Keratinocyte (primary cell): ENCODE measurements at regions not wholly inside any gene's neighbourhood (a gene's known extent, or its start where the extent isn't known, plus 50 kb on each side); places are given as distances from the start of the nearest gene placed in this dataset.

Experiments
- DNase-seq: peaks from one replicate; pipeline ENCODE4 v3.0.0-alpha.2; 2011; ENCODE audit warnings: low read depth, missing footprints, low spot score
- FAIRE-seq: peaks from 2 replicates; lab custom pipeline; 2011; peaks lifted over from hg19 to GRCh38; lab: Jason Lieb, UNC
- H2AFZ ChIP-seq: 2 replicates; pipeline ENCODE4 v1.6.0; 2012; ENCODE audit warnings: low read length, control low read depth, inconsistent platforms; ENCODE audit not compliant: control insufficient read depth
- H3K27ac ChIP-seq: 2 replicates; pipeline ENCODE4 v1.5.1; 2011; ENCODE audit warnings: low read length; ENCODE audit not compliant: control insufficient read depth, insufficient read depth
- H3K27me3 ChIP-seq: 3 replicates; pipeline ENCODE4 v1.6.0; 2011; ENCODE audit warnings: low read length; ENCODE audit not compliant: control insufficient read depth, insufficient read depth; ENCODE audit errors: extremely low read depth
- H3K36me3 ChIP-seq, 2 experiments: 2 replicates in 1 of 2; 3 replicates in 1 of 2; pipeline ENCODE4 v1.5.1; 2011; ENCODE audit warnings: low read length in 2 of 2, mild to moderate bottlenecking in 1 of 2; ENCODE audit not compliant: control insufficient read depth in 2 of 2, insufficient read depth in 2 of 2; ENCODE audit errors: extremely low read depth in 1 of 2
- H3K4me1 ChIP-seq: 3 replicates; pipeline ENCODE4 v1.5.1; 2011; ENCODE audit warnings: low read length; ENCODE audit not compliant: control insufficient read depth, insufficient read depth; ENCODE audit errors: extremely low read depth
- H3K4me2 ChIP-seq: 3 replicates; pipeline ENCODE4 v1.6.0; 2011; ENCODE audit warnings: low read depth, low read length; ENCODE audit not compliant: control insufficient read depth, insufficient read depth; ENCODE audit errors: extremely low read depth
- H3K4me3 ChIP-seq, 3 experiments: fragments of 200-600 bp in 1 of 3; sonication (generic) in 1 of 3; 2 replicates in 2 of 3; 3 replicates in 1 of 3; pipeline ENCODE4 v1.5.1; 2011 to 2016; ENCODE audit warnings: low read length in 3 of 3, mild to moderate bottlenecking in 3 of 3, control low read depth in 2 of 3, inconsistent platforms in 1 of 3, low read depth in 1 of 3, mixed read lengths in 1 of 3, mixed run types in 1 of 3, moderate library complexity in 1 of 3; ENCODE audit not compliant: control insufficient read depth in 2 of 3, insufficient read depth in 2 of 3; ENCODE audit errors: extremely low read depth in 1 of 3
- H3K79me2 ChIP-seq: 2 replicates; pipeline ENCODE4 v1.6.0; 2012; ENCODE audit warnings: low read length; ENCODE audit not compliant: control insufficient read depth, insufficient read depth
- H3K9ac ChIP-seq: 3 replicates; pipeline ENCODE4 v1.6.0; 2011; ENCODE audit warnings: low read length; ENCODE audit not compliant: control insufficient read depth, insufficient read depth; ENCODE audit errors: extremely low read depth
- H3K9me1 ChIP-seq: 3 replicates; pipeline ENCODE4 v1.6.0; 2011; ENCODE audit warnings: low read length; ENCODE audit not compliant: control insufficient read depth, insufficient read depth; ENCODE audit errors: extremely low read depth
- H3K9me3 ChIP-seq: 2 replicates; pipeline ENCODE4 v1.5.1; 2012; ENCODE audit warnings: low read depth, low read length; ENCODE audit not compliant: control insufficient read depth
- H4K20me1 ChIP-seq: 3 replicates; pipeline ENCODE4 v1.6.0; 2011; ENCODE audit warnings: low read length; ENCODE audit not compliant: control insufficient read depth, insufficient read depth; ENCODE audit errors: extremely low read depth
- CTCF ChIP-seq, 3 experiments: IDR thresholded peaks in 1 of 3; conservative IDR thresholded peaks in 1 of 3; optimal IDR thresholded peaks in 1 of 3; 2 replicates in 2 of 3; 3 replicates in 1 of 3; pipeline versions ENCODE3 to v1.5.1; 2011; ENCODE audit warnings: low read length in 3 of 3, mild to moderate bottlenecking in 3 of 3, moderate library complexity in 2 of 3, control low read depth in 1 of 3, inconsistent platforms in 1 of 3; ENCODE audit not compliant: insufficient read depth in 2 of 3; ENCODE audit errors: extremely low read depth in 1 of 3
- EZH2 ChIP-seq: IDR thresholded peaks from one replicate; pipeline ENCODE4 v1.6.1; 2012; ENCODE audit warnings: inconsistent platforms, mild to moderate bottlenecking, low read length, moderate library complexity
- dilution Hi-C: fragments of 300-500 bp; cut with MboI; formaldehyde crosslinking; loops from one replicate; pipeline ENCODE4 v1.7.0; 2020; ENCODE audit warnings: low sequenced_read_pairs; ENCODE audit not compliant: extremely low pct_ligation_motif_present

GRCh38 chr2:236824836-236825235, 255.2 kb downstream of the ACKR3 start:
- Histone ChIP-seq H3K4me2 (no peak overlapping the region), H3K27me3 (no peaks in the 10 kb centered on the region), H3K9me3 (peaks cover 1% of the 10 kb centered on the region), H4K20me1 (no peaks in the 10 kb centered on the region), H3K4me3 (no peak overlapping the region), H3K36me3 (no peaks in the 10 kb centered on the region), H2AFZ (no peak overlapping the region), H3K79me2 (no peaks in the 10 kb centered on the region), H3K9ac (no peak overlapping the region), H3K4me1 (no peaks in the 10 kb centered on the region), H3K27ac (no peak overlapping the region), H3K9me1 (no peaks in the 10 kb centered on the region)
- FAIRE-seq (no peak), DNase-seq (no peak)
- TF ChIP-seq EZH2 (no peak), CTCF (optimal IDR thresholded peaks at IDR 0.05 in 1 of 3, IDR thresholded peaks at IDR 0.05 in 1 of 3, conservative IDR thresholded peaks at IDR 0.05 in 1 of 3; ENCODE audit: extremely low read depth in 1 of 3, insufficient read depth in 2 of 3, low read length in 3 of 3) (no peak)
- dilution Hi-C loops, result no loop called here

GRCh38 chr2:236825989-236826510, 256.4 kb downstream of the ACKR3 start:
- dilution Hi-C loops, result no loop called here
- H3K4me1 ChIP-seq, result no peaks in the 10 kb centered on the region
- H3K4me3 ChIP-seq, result no peak overlapping the region
- no peak overlapping the region for H3K9ac ChIP-seq
- H4K20me1 ChIP-seq, result no peaks in the 10 kb centered on the region
- no peak overlapping the region for H3K27ac ChIP-seq
- H3K36me3 ChIP-seq, result no peaks in the 10 kb centered on the region
- no peaks in the 10 kb centered on the region for H3K79me2 ChIP-seq
- DNase-seq (no peak), FAIRE-seq (no peak)
- H2AFZ ChIP-seq, result no peak overlapping the region
- peaks cover 1% of the 10 kb centered on the region for H3K9me3 ChIP-seq
- TF ChIP-seq EZH2 (no peak), CTCF (optimal IDR thresholded peaks at IDR 0.05 in 1 of 3, IDR thresholded peaks at IDR 0.05 in 1 of 3, conservative IDR thresholded peaks at IDR 0.05 in 1 of 3; ENCODE audit: extremely low read depth in 1 of 3, insufficient read depth in 2 of 3, low read length in 3 of 3) (no peak)
- H3K9me1 ChIP-seq, result no peaks in the 10 kb centered on the region
- no peaks in the 10 kb centered on the region for H3K27me3 ChIP-seq
- H3K4me2 ChIP-seq, result no peak overlapping the region
